GM12878 (cell line): ENCODE measurements at regions not wholly inside any gene's neighbourhood (a gene's known extent, or its start where the extent isn't known, plus 50 kb on each side); places are given as distances from the start of the nearest gene placed in this dataset.
"Not testable (repeated sequence)": the region's sequence is repeated elsewhere in the genome, so short reads cannot be mapped to it uniquely, and the experiment has no call there.

ENCODE experiments used
- ATAC-seq: fragments of 200-7000 bp; cut with Tn5 transposase; 3 replicates; pipeline ENCODE4 v1.9.1; 2020; ENCODE audit warnings: mild to moderate bottlenecking, moderate library complexity
- BruUV-seq: library from RNA; stranded (reverse); fragments of 400-500 nt; replicated peaks from 2 replicates; lab custom pipeline; 2021; lab: Mats Ljungman, UMichigan
- CTCF ChIA-PET: fragments of 300-600 bp; sonication (Branson Sonifier 250); formaldehyde crosslinking; extraction: SDS; loops from one replicate; lab custom pipeline; 2021; ENCODE audit warnings: inconsistent platforms; lab: Yijun Ruan, JAX
- POLR2A ChIA-PET: fragments of 350-600 bp; formaldehyde crosslinking; extraction: SDS; loops from one replicate; lab custom pipeline; 2021; ENCODE audit warnings: inconsistent platforms; lab: Charles Lee
- RAD21 ChIA-PET: fragments of 300-600 bp; sonication (Branson Sonifier 250); formaldehyde crosslinking; loops from one replicate; lab custom pipeline; 2023; ENCODE audit warnings: antibody characterized with exemption; ENCODE audit not compliant: unreplicated experiment; lab: Charles Lee
- SMC1A ChIA-PET: fragments of 300-600 bp; sonication (Branson Sonifier 250); formaldehyde crosslinking; loops from one replicate; lab custom pipeline; 2023; ENCODE audit not compliant: unreplicated experiment, uncharacterized antibody; lab: Charles Lee
- DNase-seq: peaks from one replicate; pipeline ENCODE4 v3.0.0-alpha.2; 2011; ENCODE audit warnings: low read depth, low spot score
- FAIRE-seq: peaks from 3 replicates; lab custom pipeline; 2011; peaks lifted over from hg19 to GRCh38; lab: Jason Lieb, UNC
- H2AFZ ChIP-seq: 2 replicates; pipeline ENCODE4 v1.6.0; 2011; ENCODE audit warnings: low read depth, low read length, control low read depth; ENCODE audit not compliant: control insufficient read depth
- H3K27ac ChIP-seq: 2 replicates; pipeline ENCODE4 v1.5.1; 2011; ENCODE audit warnings: control low read depth; ENCODE audit not compliant: control insufficient read depth, insufficient read depth
- H3K27me3 ChIP-seq, 2 experiments: replicated peaks in 1 of 2; 2 replicates each; pipeline versions ENCODE4 v1.6.0 to v1.6.1; 2011; ENCODE audit warnings: low read length in 1 of 2; ENCODE audit not compliant: control insufficient read depth in 2 of 2, insufficient read depth in 2 of 2
- H3K36me3 ChIP-seq, 2 experiments: 2 replicates each; pipeline ENCODE4 v1.5.1; 2011; ENCODE audit warnings: low read length in 1 of 2; ENCODE audit not compliant: control insufficient read depth in 2 of 2, insufficient read depth in 2 of 2
- H3K4me1 ChIP-seq: 2 replicates; pipeline ENCODE4 v1.6.1; 2011; ENCODE audit warnings: mild to moderate bottlenecking, low read length, moderate library complexity, mixed read lengths; ENCODE audit not compliant: control insufficient read depth, insufficient read depth
- H3K4me2 ChIP-seq: 2 replicates; pipeline ENCODE4 v1.6.0; 2011; ENCODE audit warnings: control low read depth; ENCODE audit not compliant: control insufficient read depth, insufficient read depth
- H3K4me3 ChIP-seq: fragments of 200-600 bp; sonication (generic); 2 replicates; pipeline ENCODE4 v1.5.1; 2016
- H3K79me2 ChIP-seq: 2 replicates; pipeline ENCODE4 v1.6.0; 2011; ENCODE audit warnings: low read length; ENCODE audit not compliant: control insufficient read depth, insufficient read depth
- H3K9ac ChIP-seq: 2 replicates; pipeline ENCODE4 v1.8.0; 2011; ENCODE audit warnings: low read length, control low read depth, mixed read lengths; ENCODE audit not compliant: control insufficient read depth, insufficient read depth
- H3K9me3 ChIP-seq: replicated peaks from 3 replicates; pipeline ENCODE4 v1.5.1; 2011; ENCODE audit warnings: mild to moderate bottlenecking, low read length; ENCODE audit not compliant: control insufficient read depth, insufficient read depth
- H4K20me1 ChIP-seq: 2 replicates; pipeline ENCODE4 v1.6.0; 2011; ENCODE audit not compliant: control insufficient read depth, insufficient read depth
- ATF7 ChIP-seq: fragments of 450-650 bp; IDR thresholded peaks from 2 replicates; pipeline ENCODE4 v1.6.1; 2016; ENCODE audit warnings: low read depth, mild to moderate bottlenecking
- GABPA ChIP-seq: IDR thresholded peaks from 2 replicates; pipeline ENCODE4 v1.6.1; 2014; ENCODE audit warnings: antibody characterized with exemption, low read depth, mild to moderate bottlenecking, inconsistent platforms
- NBN ChIP-seq: fragments of 450-650 bp; IDR thresholded peaks from 2 replicates; pipeline ENCODE4 v1.6.1; 2016
- PML ChIP-seq: IDR thresholded peaks from 2 replicates; pipeline ENCODE4 v1.6.1; 2012; ENCODE audit warnings: low read length, inconsistent platforms
- RBBP5 ChIP-seq: fragments of 200-600 bp; sonication (generic); conservative IDR thresholded peaks from 2 replicates; pipeline ENCODE4 v1.6.1; 2016
- RCOR1 ChIP-seq: conservative IDR thresholded peaks from 2 replicates; pipeline ENCODE4 v1.6.1; 2012; ENCODE audit warnings: low read depth, low read length, improper control_type of control experiment
- SIN3A ChIP-seq: IDR thresholded peaks from 2 replicates; pipeline ENCODE4 v1.6.1; 2012; ENCODE audit warnings: low read depth, low read length, improper control_type of control experiment
- SIX5 ChIP-seq: IDR thresholded peaks from 2 replicates; pipeline ENCODE4 v1.6.1; 2011; ENCODE audit warnings: mild to moderate bottlenecking, low read depth, low read length, moderate library complexity; ENCODE audit not compliant: severe bottlenecking
- SPI1 ChIP-seq: IDR thresholded peaks from 2 replicates; pipeline ENCODE4 v1.6.1; 2011; ENCODE audit warnings: low read depth, mild to moderate bottlenecking, low read length, moderate library complexity, borderline replicate concordance; ENCODE audit not compliant: insufficient read depth
- TCF12 ChIP-seq: IDR thresholded peaks from 2 replicates; pipeline ENCODE4 v1.6.1; 2011; ENCODE audit warnings: low read depth, mild to moderate bottlenecking, low read length
- TCF7 ChIP-seq: IDR thresholded peaks from 2 replicates; pipeline ENCODE4 v1.6.1; 2014; ENCODE audit warnings: antibody characterized with exemption, borderline replicate concordance
- ZNF207 ChIP-seq: fragments of 450-650 bp; IDR thresholded peaks from 2 replicates; pipeline ENCODE4 v1.6.1; 2014; ENCODE audit warnings: antibody characterized with exemption, mild to moderate bottlenecking, borderline replicate concordance
- WGBS: methylation state at CpG from one replicate; pipeline ENCODE4 v1.1.6; 2016; ENCODE audit warnings: low lambda C conversion rate; ENCODE audit not compliant: insufficient replicate concordance, insufficient coverage; ENCODE audit errors: missing lambda C conversion rate; 5-methylcytosine and 5-hydroxymethylcytosine counted together
- in situ Hi-C: fragments of 300-500 bp; cut with MboI; formaldehyde crosslinking; loops from 9 replicates; pipeline ENCODE4 v1.14.3; 2018; ENCODE audit warnings: mixed read lengths
- intact Hi-C: fragments of 100-400 bp; cut with micrococcal nuclease; formaldehyde crosslinking; loops from one replicate; pipeline ENCODE4 v1.14.2; 2022; ENCODE audit not compliant: unreplicated experiment
- TF ChIP-seq, protein P1 (sequence below): IDR thresholded peaks from 2 replicates; pipeline ENCODE4 v1.6.1; 2011; ENCODE audit warnings: mild to moderate bottlenecking, low read depth, low read length, moderate library complexity; ENCODE audit not compliant: insufficient replicate concordance
- TF ChIP-seq, protein P2 (sequence below): IDR thresholded peaks from 2 replicates; pipeline ENCODE4 v1.6.1; 2011; ENCODE audit warnings: low read depth, low read length, improper control_type of control experiment, borderline replicate concordance

DNA sequence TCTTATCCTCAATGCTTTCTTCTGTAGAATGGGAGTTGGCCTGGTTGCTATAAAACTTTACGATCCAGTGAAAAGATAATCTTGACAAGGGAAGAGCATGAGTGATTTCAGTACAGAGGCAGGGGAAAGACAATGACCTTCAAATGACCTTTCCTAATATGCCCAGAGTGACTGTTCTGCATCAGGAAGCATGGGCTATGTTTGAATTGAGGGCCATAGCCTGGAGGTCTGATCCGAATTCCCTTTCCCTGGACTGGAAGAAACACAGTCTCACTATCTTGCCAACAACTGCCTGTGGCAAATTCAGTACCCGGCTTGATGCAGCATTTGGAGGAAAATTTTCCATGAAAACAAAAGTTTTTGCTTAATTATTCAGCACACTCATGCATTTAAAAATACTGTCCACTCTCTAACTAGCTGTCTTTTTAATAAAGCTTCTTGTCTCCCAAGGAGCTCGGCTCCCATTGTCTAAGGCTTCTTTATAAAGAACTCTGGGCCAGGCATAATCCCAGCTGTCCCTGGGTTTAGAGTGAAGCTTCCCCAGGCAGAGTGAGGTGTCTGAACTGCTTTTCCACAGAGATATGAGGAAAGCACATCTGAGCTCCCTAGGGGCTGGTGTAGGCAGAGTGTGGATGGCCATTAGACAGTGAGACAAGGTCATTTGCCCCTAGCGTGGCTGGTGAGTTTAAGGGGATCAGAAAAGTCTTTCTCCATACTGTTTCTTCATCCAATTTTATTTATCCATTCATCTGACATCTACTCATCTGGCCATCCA, 132.7 kb upstream of the CADM1 start:
- ATAC-seq = no peak
- Histone ChIP-seq H3K9ac (no peak overlapping the region), H2AFZ (no peak overlapping the region), H3K36me3 (no peaks in the 10 kb centered on the region), H3K27ac (no peak overlapping the region), H3K9me3 (no peaks in the 10 kb centered on the region), H3K4me2 (no peak overlapping the region), H3K79me2 (no peaks in the 10 kb centered on the region), H3K4me1 (no peaks in the 10 kb centered on the region), H3K27me3 (peaks cover 2% of the 10 kb centered on the region in 2 experiments; a peak in 3 of 4 replicates), H3K4me3 (no peak overlapping the region), H4K20me1 (no peaks in the 10 kb centered on the region)
- intact Hi-C loops = no loop called here
- no peak for FAIRE-seq
- ChIA-PET RAD21 (no interaction called here), CTCF (no interaction called here), POLR2A (no interaction called here), SMC1A (no interaction called here)
- in situ Hi-C loops = no loop called here
- TF ChIP-seq NBN (no peak), RBBP5 (no peak), TCF7 (no peak), RCOR1 (no peak), SIX5 (no peak), GABPA (no peak), TCF12 (no peak), PML (no peak), ZNF207 (no peak), SPI1 (no peak), SIN3A (no peak), ATF7 (no peak)
- TF ChIP-seq, protein P1, sequence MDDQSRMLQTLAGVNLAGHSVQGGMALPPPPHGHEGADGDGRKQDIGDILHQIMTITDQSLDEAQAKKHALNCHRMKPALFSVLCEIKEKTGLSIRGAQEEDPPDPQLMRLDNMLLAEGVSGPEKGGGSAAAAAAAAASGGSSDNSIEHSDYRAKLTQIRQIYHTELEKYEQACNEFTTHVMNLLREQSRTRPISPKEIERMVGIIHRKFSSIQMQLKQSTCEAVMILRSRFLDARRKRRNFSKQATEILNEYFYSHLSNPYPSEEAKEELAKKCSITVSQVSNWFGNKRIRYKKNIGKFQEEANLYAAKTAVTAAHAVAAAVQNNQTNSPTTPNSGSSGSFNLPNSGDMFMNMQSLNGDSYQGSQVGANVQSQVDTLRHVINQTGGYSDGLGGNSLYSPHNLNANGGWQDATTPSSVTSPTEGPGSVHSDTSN = no peak
- TF ChIP-seq, protein P2, sequence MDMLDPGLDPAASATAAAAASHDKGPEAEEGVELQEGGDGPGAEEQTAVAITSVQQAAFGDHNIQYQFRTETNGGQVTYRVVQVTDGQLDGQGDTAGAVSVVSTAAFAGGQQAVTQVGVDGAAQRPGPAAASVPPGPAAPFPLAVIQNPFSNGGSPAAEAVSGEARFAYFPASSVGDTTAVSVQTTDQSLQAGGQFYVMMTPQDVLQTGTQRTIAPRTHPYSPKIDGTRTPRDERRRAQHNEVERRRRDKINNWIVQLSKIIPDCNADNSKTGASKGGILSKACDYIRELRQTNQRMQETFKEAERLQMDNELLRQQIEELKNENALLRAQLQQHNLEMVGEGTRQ = no peak
- BruUV-seq = no TSS peak
- DNase-seq = no peak
- WGBS = 45% methylated on average over 5 of the region's 5 CpGs

DNA sequence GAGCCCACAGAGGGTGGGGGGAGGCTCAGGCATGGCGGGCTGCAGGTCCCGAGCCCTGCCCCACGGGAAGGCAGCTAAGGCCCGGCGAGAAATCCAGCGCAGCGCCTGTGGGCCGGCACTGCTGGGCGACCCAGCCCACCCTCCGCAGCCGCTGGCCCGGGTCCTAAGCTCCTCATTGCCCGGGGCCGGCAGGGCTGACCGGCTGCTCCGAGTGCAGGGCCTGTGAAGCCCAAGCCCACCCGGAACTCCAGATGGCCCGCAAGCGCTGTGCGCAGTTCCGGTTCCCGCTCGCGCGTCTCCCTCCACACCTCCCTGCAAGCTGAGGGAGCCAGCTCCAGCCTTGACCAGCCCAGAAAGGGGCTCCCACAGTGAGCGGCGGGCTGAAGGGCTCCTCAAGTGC, 129.8 kb upstream of the CADM1 start:
- in situ Hi-C loops, SMC1A ChIA-PET: not testable (repeated sequence)

More for the DNA sequence above, 129.8 kb upstream of the CADM1 start:
- H3K4me1 ChIP-seq, H3K9ac ChIP-seq, H3K4me2 ChIP-seq, RAD21 ChIA-PET, DNase-seq, ATAC-seq, CTCF ChIA-PET, H2AFZ ChIP-seq, H4K20me1 ChIP-seq, H3K4me3 ChIP-seq, H3K36me3 ChIP-seq, intact Hi-C loops, H3K27ac ChIP-seq, BruUV-seq, H3K27me3 ChIP-seq, FAIRE-seq, H3K9me3 ChIP-seq, POLR2A ChIA-PET, H3K79me2 ChIP-seq: not testable (repeated sequence)
- 77% methylated on average over 13 of the region's 27 CpGs for WGBS
